Panc1 (cell line): ENCODE measurements at regions not wholly inside any gene's neighbourhood (a gene's known extent, or its start where the extent isn't known, plus 50 kb on each side); places are given as distances from the start of the nearest gene placed in this dataset.

ENCODE experiments used
- CTCF ChIP-seq: fragments of 450-650 bp; IDR thresholded peaks from 2 replicates; pipeline ENCODE4 v1.5.1; 2017; ENCODE audit warnings: mild to moderate bottlenecking
- POLR2AphosphoS5 ChIP-seq: IDR thresholded peaks from 2 replicates; pipeline ENCODE4 v1.6.1; 2012; ENCODE audit warnings: mild to moderate bottlenecking, low read depth, low read length, moderate library complexity

- TF ChIP-seq POLR2AphosphoS5: no peak
- TF ChIP-seq CTCF: no peak
Observed at GRCh38 chr10:131626274-131626673, 274.5 kb upstream of the PPP2R2D start.
